Naive thymus-derived CD4-positive, alpha-beta T cell (primary cell): ENCODE measurements at regions not wholly inside any gene's neighbourhood (a gene's known extent, or its start where the extent isn't known, plus 50 kb on each side); places are given as distances from the start of the nearest gene placed in this dataset.

Experiments used
- ATAC-seq: fragments of 150-1000 bp; cut with Tn5 transposase; 2 replicates; pipeline ENCODE4 v1.10.0; 2021; ENCODE audit warnings: mild to moderate bottlenecking, moderate library complexity
- CTCF ChIA-PET: fragments of 350-600 bp; sonication (Branson Sonifier 250); formaldehyde crosslinking; loops from one replicate; lab custom pipeline; 2021; ENCODE audit warnings: antibody characterized with exemption; lab: Charles Lee
- POLR2A ChIA-PET: fragments of 350-600 bp; sonication (Branson Sonifier 250); formaldehyde crosslinking; loops from one replicate; lab custom pipeline; 2021; ENCODE audit warnings: antibody characterized with exemption, inconsistent platforms; lab: Charles Lee
- DNase-seq, 9 donors: peaks; one replicate each; pipeline versions ENCODE4 v3.0.0 to v3.0.0-alpha.2; 2020 to 2022; ENCODE audit warnings: mixed read lengths in 1 of 9
- H3K27ac ChIP-seq: one replicate; pipeline ENCODE4 v1.7.0; 2013; ENCODE audit warnings: mild to moderate bottlenecking, low read depth, low read length, moderate library complexity
- H3K27me3 ChIP-seq, 2 donors: one replicate each; pipeline ENCODE4 v1.7.0; 2013; ENCODE audit warnings: low read length in 2 of 2, mild to moderate bottlenecking in 2 of 2, moderate library complexity in 2 of 2; ENCODE audit not compliant: control insufficient read depth in 2 of 2, insufficient read depth in 2 of 2
- H3K36me3 ChIP-seq, 3 experiments: 1 replicate in 2 of 3; 2 replicates in 1 of 3; pipeline ENCODE4 v1.7.0; 2013; ENCODE audit warnings: low read length in 3 of 3, mild to moderate bottlenecking in 3 of 3, moderate library complexity in 1 of 3; ENCODE audit not compliant: insufficient read depth in 3 of 3, control insufficient read depth in 2 of 3
- H3K4me1 ChIP-seq, 2 donors: one replicate each; pipeline ENCODE4 v1.7.0; 2013; ENCODE audit warnings: low read length in 2 of 2, mild to moderate bottlenecking in 2 of 2, moderate library complexity in 1 of 2; ENCODE audit not compliant: control insufficient read depth in 2 of 2, insufficient read depth in 2 of 2
- H3K4me3 ChIP-seq: 2 replicates; pipeline ENCODE4 v1.7.0; 2013; ENCODE audit warnings: mild to moderate bottlenecking, low read length
- H3K9me3 ChIP-seq, 3 experiments: 1 replicate in 2 of 3; 2 replicates in 1 of 3; pipeline ENCODE4 v1.7.0; 2013; ENCODE audit warnings: low read length in 3 of 3; ENCODE audit not compliant: control insufficient read depth in 2 of 3
- H3K27ac Mint-ChIP-seq, 9 donors: one replicate each; pipeline ENCODE4 v1.8.0; 2020 to 2022; ENCODE audit warnings: mixed read lengths in 9 of 9, mild to moderate bottlenecking in 8 of 9, moderate library complexity in 5 of 9, inconsistent platforms in 2 of 9
- H3K27me3 Mint-ChIP-seq, 5 donors: one replicate each; pipeline ENCODE4 v1.8.0; 2021 to 2022; ENCODE audit warnings: mixed read lengths in 5 of 5, mild to moderate bottlenecking in 1 of 5
- H3K36me3 Mint-ChIP-seq, 5 donors: one replicate each; pipeline ENCODE4 v1.8.0; 2020 to 2022; ENCODE audit warnings: mixed read lengths in 5 of 5, mild to moderate bottlenecking in 3 of 5, inconsistent platforms in 1 of 5
- H3K4me1 Mint-ChIP-seq, 7 donors: one replicate each; pipeline ENCODE4 v1.8.0; 2020 to 2022; ENCODE audit warnings: mixed read lengths in 7 of 7, mild to moderate bottlenecking in 3 of 7, inconsistent platforms in 1 of 7
- H3K4me3 Mint-ChIP-seq, 10 donors: one replicate each; pipeline ENCODE4 v1.8.0; 2020 to 2022; ENCODE audit warnings: mild to moderate bottlenecking in 10 of 10, mixed read lengths in 10 of 10, moderate library complexity in 6 of 10, inconsistent platforms in 2 of 10
- H3K9me3 Mint-ChIP-seq, 11 donors: one replicate each; pipeline ENCODE4 v1.8.0; 2020 to 2022; ENCODE audit warnings: mixed read lengths in 11 of 11, mild to moderate bottlenecking in 4 of 11, inconsistent platforms in 1 of 11, moderate library complexity in 1 of 11
- intact Hi-C, 2 donors: fragments of 100-400 bp; cut with micrococcal nuclease; formaldehyde crosslinking; loops; one replicate each; pipeline ENCODE4 v1.15.1; 2023

- H3K27ac ChIP-seq = no peak overlapping the region
- peaks cover 0 to 5% (median 0%) of the 10 kb centered on the region in 3 experiments for H3K9me3 ChIP-seq
- Mint-ChIP-seq H3K36me3 (no peaks in the 10 kb centered on the region), H3K27ac (no peak overlapping the region), H3K4me1 (no peaks in the 10 kb centered on the region), H3K27me3 (no peaks in the 10 kb centered on the region), H3K4me3 (no peak overlapping the region), H3K9me3 (no peaks in the 10 kb centered on the region)
- no peaks in the 10 kb centered on the region for H3K36me3 ChIP-seq
- H3K4me3 ChIP-seq = no peak overlapping the region
- CTCF ChIA-PET = no interaction called here
- no peaks in the 10 kb centered on the region for H3K4me1 ChIP-seq
- ATAC-seq (no peak), DNase-seq (no peak)
- intact Hi-C loops = no loop called here
- POLR2A ChIA-PET = no interaction called here
- H3K27me3 ChIP-seq = no peaks in the 10 kb centered on the region
Observed at GRCh38 chr2:192411755-192412154, 217.0 kb upstream of the TMEFF2 start.

DNA sequence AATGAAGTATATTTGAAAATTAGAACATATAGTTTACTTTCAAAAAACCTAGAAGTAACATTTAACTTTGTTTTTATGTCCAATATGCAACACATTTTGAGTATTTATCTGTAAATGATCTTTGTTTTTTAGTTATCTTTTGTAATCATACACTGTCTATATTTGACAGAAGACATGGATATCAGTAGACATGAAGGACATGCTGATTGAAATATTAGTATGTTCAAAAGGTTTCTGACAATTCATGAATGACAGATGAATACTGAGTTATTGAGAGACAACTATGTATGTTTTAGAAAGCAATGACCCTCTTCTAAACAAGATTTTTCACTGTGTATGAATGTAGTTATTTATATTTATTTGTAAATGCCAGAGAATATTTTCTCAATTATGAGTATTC, 215.6 kb upstream of the TMEFF2 start:
- POLR2A ChIA-PET = no interaction called here
- Histone ChIP-seq H3K4me3 (no peak overlapping the region), H3K4me1 (no peaks in the 10 kb centered on the region), H3K36me3 (no peaks in the 10 kb centered on the region), H3K9me3 (peaks cover 0 to 5% (median 0%) of the 10 kb centered on the region in 3 experiments), H3K27me3 (no peaks in the 10 kb centered on the region), H3K27ac (no peak overlapping the region)
- Mint-ChIP-seq H3K27ac (no peak overlapping the region), H3K4me3 (no peak overlapping the region), H3K27me3 (no peaks in the 10 kb centered on the region), H3K9me3 (no peaks in the 10 kb centered on the region), H3K36me3 (no peaks in the 10 kb centered on the region), H3K4me1 (no peaks in the 10 kb centered on the region)
- DNase-seq (no peak), ATAC-seq (no peak)
- intact Hi-C loops = no loop called here
- CTCF ChIA-PET = no interaction called here

GRCh38 chr2:192407692-192408091, 213.0 kb upstream of the TMEFF2 start:
- H3K27me3 Mint-ChIP-seq = no peaks in the 10 kb centered on the region
- H3K9me3 ChIP-seq = no peaks in the 10 kb centered on the region
- intact Hi-C loops = no loop called here
- ChIA-PET POLR2A (no interaction called here), CTCF (no interaction called here)
- H3K36me3 ChIP-seq = no peaks in the 10 kb centered on the region
- H3K27me3 ChIP-seq = no peaks in the 10 kb centered on the region
- ATAC-seq (no peak), DNase-seq (no peak)
- no peaks in the 10 kb centered on the region for H3K4me1 ChIP-seq
- H3K4me3 Mint-ChIP-seq = no peak overlapping the region
- peaks cover 0 to 4% (median 0%) of the 10 kb centered on the region in 11 donors for H3K9me3 Mint-ChIP-seq
- H3K27ac Mint-ChIP-seq = peak overlapping the region in 1 of 9 donors; percentile 19
- no peaks in the 10 kb centered on the region for H3K4me1 Mint-ChIP-seq
- H3K27ac ChIP-seq = no peak overlapping the region
- no peaks in the 10 kb centered on the region for H3K36me3 Mint-ChIP-seq
- H3K4me3 ChIP-seq = no peak overlapping the region

DNA sequence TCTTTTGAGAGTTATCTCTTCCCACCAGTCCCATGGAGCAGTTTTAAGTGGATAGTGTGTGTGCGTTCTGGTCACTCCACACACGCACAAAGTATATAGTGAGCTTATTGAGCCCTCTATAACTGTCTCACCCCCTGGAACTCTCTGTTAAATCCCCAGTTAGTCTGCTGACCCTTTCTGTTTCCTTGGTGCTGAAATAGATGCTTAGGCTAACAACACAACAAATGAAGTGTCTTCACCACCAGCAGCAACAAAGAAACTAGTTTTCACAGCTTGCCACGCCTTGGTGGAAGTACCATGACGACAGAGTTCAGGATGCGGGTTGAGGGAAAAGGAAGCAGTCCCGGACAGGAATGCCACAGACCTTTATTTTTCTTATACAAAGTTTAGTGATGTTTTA, 203.5 kb upstream of the TMEFF2 start:
- H3K36me3 Mint-ChIP-seq = no peaks in the 10 kb centered on the region
- no peak overlapping the region for H3K27ac Mint-ChIP-seq
- Histone ChIP-seq H3K27me3 (no peaks in the 10 kb centered on the region), H3K4me1 (no peaks in the 10 kb centered on the region), H3K4me3 (no peak overlapping the region), H3K27ac (no peak overlapping the region), H3K9me3 (no peaks in the 10 kb centered on the region), H3K36me3 (no peaks in the 10 kb centered on the region)
- POLR2A ChIA-PET = no interaction called here
- H3K4me1 Mint-ChIP-seq = no peaks in the 10 kb centered on the region
- intact Hi-C loops = no loop called here
- ATAC-seq (no peak), DNase-seq (no peak)
- H3K9me3 Mint-ChIP-seq = peaks cover 0 to 18% (median 3%) of the 10 kb centered on the region in 11 donors
- H3K27me3 Mint-ChIP-seq = no peaks in the 10 kb centered on the region
- CTCF ChIA-PET = no interaction called here
- no peak overlapping the region for H3K4me3 Mint-ChIP-seq

DNA sequence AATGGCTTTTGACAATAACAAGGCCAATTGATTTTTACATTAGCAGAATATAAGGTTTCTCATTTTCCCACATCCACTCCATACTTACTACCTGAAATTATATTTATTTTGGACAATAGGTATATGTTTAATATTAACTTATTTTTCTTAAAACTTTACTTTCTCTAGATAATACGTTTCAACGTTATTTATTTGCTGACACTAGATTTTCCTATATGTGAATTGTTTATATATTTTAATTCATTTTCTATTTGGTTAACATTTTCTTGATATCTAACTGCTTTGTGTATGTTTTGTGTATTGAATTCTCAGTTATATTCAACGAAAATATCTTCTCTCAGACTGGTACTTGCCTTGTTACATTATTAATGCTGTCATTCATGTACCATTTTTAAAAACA, 199.9 kb upstream of the TMEFF2 start:
- no peaks in the 10 kb centered on the region for H3K4me1 ChIP-seq
- intact Hi-C loops = no loop called here
- H3K27ac ChIP-seq = no peak overlapping the region
- no peak overlapping the region for H3K4me3 ChIP-seq
- no peaks in the 10 kb centered on the region for H3K27me3 Mint-ChIP-seq
- no peaks in the 10 kb centered on the region for H3K4me1 Mint-ChIP-seq
- POLR2A ChIA-PET = no interaction called here
- H3K4me3 Mint-ChIP-seq = no peak overlapping the region
- no peak for DNase-seq
- no peaks in the 10 kb centered on the region for H3K36me3 Mint-ChIP-seq
- ATAC-seq = no peak
- CTCF ChIA-PET = no interaction called here
- no peak overlapping the region for H3K27ac Mint-ChIP-seq
- no peaks in the 10 kb centered on the region for H3K36me3 ChIP-seq
- no peaks in the 10 kb centered on the region for H3K27me3 ChIP-seq
- H3K9me3 Mint-ChIP-seq = peaks cover 0 to 18% (median 3%) of the 10 kb centered on the region in 11 donors
- no peaks in the 10 kb centered on the region for H3K9me3 ChIP-seq

- Mint-ChIP-seq H3K27me3 (no peaks in the 10 kb centered on the region), H3K9me3 (peaks cover 0 to 11% (median 3%) of the 10 kb centered on the region in 11 donors), H3K4me1 (no peaks in the 10 kb centered on the region), H3K27ac (no peak overlapping the region), H3K36me3 (no peaks in the 10 kb centered on the region), H3K4me3 (no peak overlapping the region)
- Histone ChIP-seq H3K4me1 (no peaks in the 10 kb centered on the region), H3K36me3 (no peaks in the 10 kb centered on the region), H3K27me3 (no peaks in the 10 kb centered on the region), H3K9me3 (no peaks in the 10 kb centered on the region), H3K4me3 (no peak overlapping the region), H3K27ac (no peak overlapping the region)
- ATAC-seq (no peak), DNase-seq (no peak)
- intact Hi-C loops = no loop called here
- ChIA-PET POLR2A (no interaction called here), CTCF (no interaction called here)
Observed at GRCh38 chr2:192391041-192391440, 196.3 kb upstream of the TMEFF2 start.

DNA sequence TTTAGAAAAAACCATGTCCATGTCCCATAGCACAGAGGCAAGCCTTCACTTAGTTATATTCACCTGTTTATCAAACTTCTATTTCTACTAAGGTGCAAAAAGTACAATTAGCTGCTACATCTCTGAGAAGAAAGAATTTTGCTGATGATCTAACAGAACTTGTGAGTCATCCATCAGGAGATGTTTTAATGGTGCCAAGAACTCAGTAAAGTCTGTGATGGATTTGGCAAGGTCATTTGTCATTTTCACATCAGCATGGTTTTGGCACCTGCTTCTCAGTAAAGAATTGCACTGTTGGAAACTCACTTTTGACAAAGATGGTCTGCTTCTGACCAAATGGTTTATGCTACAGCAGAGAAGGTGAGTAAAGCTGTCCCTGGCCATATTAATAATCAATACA, 195.7 kb upstream of the TMEFF2 start:
- Histone ChIP-seq H3K9me3 (no peaks in the 10 kb centered on the region), H3K27ac (no peak overlapping the region), H3K27me3 (no peaks in the 10 kb centered on the region), H3K36me3 (no peaks in the 10 kb centered on the region), H3K4me1 (no peaks in the 10 kb centered on the region), H3K4me3 (no peak overlapping the region)
- Mint-ChIP-seq H3K4me1 (no peaks in the 10 kb centered on the region), H3K9me3 (peaks cover 0 to 16% (median 4%) of the 10 kb centered on the region in 11 donors), H3K27me3 (no peaks in the 10 kb centered on the region), H3K27ac (no peak overlapping the region), H3K36me3 (no peaks in the 10 kb centered on the region), H3K4me3 (no peak overlapping the region)
- ATAC-seq (no peak), DNase-seq (no peak)
- ChIA-PET CTCF (no interaction called here), POLR2A (no interaction called here)
- intact Hi-C loops = no loop called here
